Psoas muscle (tissue), 7 donors: ENCODE measurements at regions not wholly inside any gene's neighbourhood (a gene's known extent, or its start where the extent isn't known, plus 50 kb on each side); places are given as distances from the start of the nearest gene placed in this dataset.

ENCODE experiments used
- ATAC-seq, 4 donors: fragments of 200-7000 bp; cut with Tn5 transposase; one replicate each; pipeline ENCODE4 v1.9.1; 2020; ENCODE audit warnings: moderate library complexity in 3 of 4, mild to moderate bottlenecking in 2 of 4
- DNase-seq, 2 donors: peaks; one replicate each; pipeline ENCODE4 v3.0.0-alpha.2; 2020
- H3K27ac ChIP-seq: fragments of 200-600 bp; one replicate; pipeline ENCODE4 v1.8.0; 2022
- H3K27me3 ChIP-seq, 3 donors: fragments of 200-600 bp in 1 of 3; one replicate each; pipeline versions ENCODE4 v1.6.1 to v1.8.0; 2013 to 2022; ENCODE audit warnings: low read length in 2 of 3, mild to moderate bottlenecking in 2 of 3, moderate library complexity in 1 of 3; ENCODE audit not compliant: insufficient read depth in 3 of 3
- H3K36me3 ChIP-seq, 2 donors: fragments of 200-600 bp in 1 of 2; one replicate each; pipeline versions ENCODE4 v1.6.1 to v1.8.0; 2013 to 2022; ENCODE audit warnings: low read depth in 1 of 2, mild to moderate bottlenecking in 1 of 2, moderate library complexity in 1 of 2; ENCODE audit not compliant: insufficient read depth in 1 of 2
- H3K4me1 ChIP-seq: fragments of 200-600 bp; one replicate; pipeline ENCODE4 v1.8.0; 2022
- H3K4me3 ChIP-seq: fragments of 200-600 bp; one replicate; pipeline ENCODE4 v1.8.0; 2022; ENCODE audit warnings: mild to moderate bottlenecking
- H3K9me3 ChIP-seq: fragments of 200-600 bp; one replicate; pipeline ENCODE4 v1.8.0; 2022
- WGBS, 3 donors: extraction: QIAGEN DNeasy Blood & Tissue Kit; methylation state at CpG; one replicate each; pipeline versions ENCODE4 v1.1.6 to v1.1.7; 2013; 5-methylcytosine and 5-hydroxymethylcytosine counted together
- intact Hi-C, 2 donors: fragments of 100-400 bp; cut with DNase I; formaldehyde crosslinking; loops; one replicate each; pipeline versions ENCODE4 v1.11.0 to v1.14.2; 2022
- TF ChIP-seq, protein P1 (sequence below): fragments of 200-600 bp; IDR thresholded peaks from one replicate; pipeline ENCODE4 v1.8.0; 2022; ENCODE audit warnings: antibody characterized with exemption
- donor health status: healthy with polysubstance abuse.
- donor health status: DM: no; HTN: no; CAD: no; lungs with moderate emphysema.
- donor health status: Bipolar disorder and iron deficiency.
- donor health status: healthy.
- donor health status: DM: yes; HTN: yes; CAD: no.
- donor health status: DM: no; HTN: no; CAD: no.
- donor health status: DM: yes; HTN: yes; CAD: no.

DNA sequence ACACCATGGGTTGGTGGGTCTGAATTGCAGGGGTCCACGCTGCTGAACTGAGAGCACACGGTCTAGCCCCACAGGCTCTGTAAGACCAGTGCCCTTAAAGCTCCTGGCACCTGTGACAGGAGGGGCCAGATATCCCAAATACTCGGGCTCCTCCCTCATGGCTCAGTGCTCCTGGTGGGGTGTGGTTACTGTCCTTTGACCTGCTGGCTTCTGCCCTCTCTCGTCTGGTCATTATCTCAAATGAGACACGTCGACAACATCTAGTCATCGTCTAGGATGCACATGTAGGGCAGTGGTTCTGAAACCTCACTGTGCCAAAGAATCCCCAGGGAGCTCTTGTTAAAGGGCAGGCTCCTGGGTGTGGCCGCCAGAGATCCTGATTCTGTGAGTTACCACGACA lies 258.4 kb downstream of the LOXHD1 start:
- no peaks in the 10 kb centered on the region for H3K9me3 ChIP-seq
- WGBS, 3 donors, result 74 to 85% (median 74%) methylated on average over 9 of the region's 9 CpGs
- ATAC-seq (no peak), DNase-seq (no peak)
- TF ChIP-seq, protein P1, sequence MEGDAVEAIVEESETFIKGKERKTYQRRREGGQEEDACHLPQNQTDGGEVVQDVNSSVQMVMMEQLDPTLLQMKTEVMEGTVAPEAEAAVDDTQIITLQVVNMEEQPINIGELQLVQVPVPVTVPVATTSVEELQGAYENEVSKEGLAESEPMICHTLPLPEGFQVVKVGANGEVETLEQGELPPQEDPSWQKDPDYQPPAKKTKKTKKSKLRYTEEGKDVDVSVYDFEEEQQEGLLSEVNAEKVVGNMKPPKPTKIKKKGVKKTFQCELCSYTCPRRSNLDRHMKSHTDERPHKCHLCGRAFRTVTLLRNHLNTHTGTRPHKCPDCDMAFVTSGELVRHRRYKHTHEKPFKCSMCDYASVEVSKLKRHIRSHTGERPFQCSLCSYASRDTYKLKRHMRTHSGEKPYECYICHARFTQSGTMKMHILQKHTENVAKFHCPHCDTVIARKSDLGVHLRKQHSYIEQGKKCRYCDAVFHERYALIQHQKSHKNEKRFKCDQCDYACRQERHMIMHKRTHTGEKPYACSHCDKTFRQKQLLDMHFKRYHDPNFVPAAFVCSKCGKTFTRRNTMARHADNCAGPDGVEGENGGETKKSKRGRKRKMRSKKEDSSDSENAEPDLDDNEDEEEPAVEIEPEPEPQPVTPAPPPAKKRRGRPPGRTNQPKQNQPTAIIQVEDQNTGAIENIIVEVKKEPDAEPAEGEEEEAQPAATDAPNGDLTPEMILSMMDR, result no peak
- H3K27ac ChIP-seq, result no peak overlapping the region
- no peaks in the 10 kb centered on the region for H3K27me3 ChIP-seq
- no peak overlapping the region for H3K4me3 ChIP-seq
- H3K4me1 ChIP-seq, result peaks cover 5% of the 10 kb centered on the region
- intact Hi-C loops, result no loop called here
- no peaks in the 10 kb centered on the region for H3K36me3 ChIP-seq

DNA sequence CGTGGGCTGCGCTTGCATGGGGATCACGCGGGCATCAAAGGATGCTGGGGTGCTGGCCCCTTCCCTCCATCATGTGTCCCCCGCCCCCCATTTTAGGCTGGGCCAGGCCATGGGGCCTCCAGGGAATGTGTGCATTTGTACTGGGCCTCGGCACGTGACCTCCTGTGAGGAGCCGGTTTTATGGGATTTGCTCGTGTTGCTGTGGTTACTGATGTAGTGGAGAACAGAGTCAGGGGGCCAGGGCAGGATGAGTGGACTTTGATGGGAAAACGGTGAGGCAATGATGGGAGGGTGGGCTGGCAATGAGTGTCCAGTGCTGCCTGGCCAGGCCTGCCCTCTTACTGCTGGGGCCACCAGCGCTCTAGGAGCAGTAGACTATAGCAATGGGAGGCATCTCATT lies 257.7 kb downstream of the LOXHD1 start:
- H3K4me1 ChIP-seq, result peaks cover 5% of the 10 kb centered on the region
- H3K27ac ChIP-seq, result no peak overlapping the region
- WGBS, 3 donors, result 93 to 94% (median 93%) methylated on average over 11 of the region's 11 CpGs
- no peaks in the 10 kb centered on the region for H3K9me3 ChIP-seq
- H3K27me3 ChIP-seq, result no peaks in the 10 kb centered on the region
- no peaks in the 10 kb centered on the region for H3K36me3 ChIP-seq
- TF ChIP-seq, protein P1, result no peak
- ATAC-seq, result no peak
- intact Hi-C loops, result no loop called here
- H3K4me3 ChIP-seq, result no peak overlapping the region
- no peak for DNase-seq

DNA sequence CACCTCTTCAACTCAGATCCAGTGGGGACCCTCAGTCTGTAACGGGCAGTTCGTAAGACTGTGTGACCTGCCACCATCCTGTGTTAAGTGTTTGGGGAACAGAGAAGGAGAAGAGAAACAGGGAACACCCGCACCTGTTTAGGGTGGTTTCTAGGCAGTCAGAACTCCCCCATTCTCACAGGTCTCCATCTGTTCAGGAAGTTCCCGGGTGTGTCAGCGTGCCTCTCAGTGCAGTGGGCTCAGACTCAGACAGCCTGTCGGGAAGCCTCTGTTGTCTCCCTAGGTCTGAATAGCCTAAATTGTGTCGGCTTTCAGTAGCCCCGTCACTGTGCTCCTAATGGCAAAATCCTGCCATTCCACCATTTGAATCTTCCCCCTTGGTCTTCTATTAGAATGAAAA lies 256.6 kb downstream of the LOXHD1 start:
- DNase-seq (no peak), ATAC-seq (no peak)
- H3K4me3 ChIP-seq, result no peak overlapping the region
- peaks cover 5% of the 10 kb centered on the region for H3K4me1 ChIP-seq
- intact Hi-C loops, result no loop called here
- 83 to 90% (median 85%) methylated on average over 8 of the region's 8 CpGs for WGBS, 3 donors
- TF ChIP-seq, protein P1, result no peak
- no peaks in the 10 kb centered on the region for H3K36me3 ChIP-seq
- H3K9me3 ChIP-seq, result no peaks in the 10 kb centered on the region
- no peaks in the 10 kb centered on the region for H3K27me3 ChIP-seq
- no peak overlapping the region for H3K27ac ChIP-seq

DNA sequence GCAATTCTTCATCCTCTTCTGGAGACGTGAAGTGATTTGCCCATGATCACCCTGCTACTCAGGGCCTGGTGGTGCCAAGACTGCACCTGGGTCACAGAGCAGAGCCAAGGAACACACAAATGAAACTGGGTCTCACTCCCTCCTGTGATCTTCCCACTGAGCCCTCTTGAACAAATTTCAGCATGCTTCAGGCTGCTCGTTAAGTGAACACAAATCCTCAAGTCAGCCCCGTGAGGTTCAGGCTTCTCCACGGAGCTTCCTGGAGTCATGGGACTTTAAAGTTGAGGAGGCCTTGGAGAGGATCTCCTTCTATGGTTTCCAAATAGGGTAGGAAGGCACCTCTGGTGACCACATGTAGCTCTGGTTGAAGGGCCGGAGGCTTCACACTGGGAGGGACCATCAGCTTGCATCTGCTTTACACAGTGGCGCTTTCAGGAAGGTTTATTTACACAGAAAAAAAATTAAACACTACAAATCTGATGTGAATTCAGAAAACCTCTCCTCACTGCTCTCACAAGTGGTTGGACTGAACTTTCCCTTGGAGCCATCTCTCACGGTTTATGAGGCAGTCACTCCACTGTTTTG lies 255.4 kb downstream of the LOXHD1 start:
- intact Hi-C loops, result no loop called here
- Histone ChIP-seq H3K4me1 (peaks cover 10% of the 10 kb centered on the region), H3K27ac (no peak overlapping the region), H3K4me3 (no peak overlapping the region), H3K9me3 (no peaks in the 10 kb centered on the region), H3K36me3 (no peaks in the 10 kb centered on the region), H3K27me3 (no peaks in the 10 kb centered on the region)
- ATAC-seq (no peak), DNase-seq (no peak)
- 83 to 85% (median 85%) methylated on average over 7 of the region's 7 CpGs for WGBS, 3 donors
- TF ChIP-seq, protein P1, result no peak

DNA sequence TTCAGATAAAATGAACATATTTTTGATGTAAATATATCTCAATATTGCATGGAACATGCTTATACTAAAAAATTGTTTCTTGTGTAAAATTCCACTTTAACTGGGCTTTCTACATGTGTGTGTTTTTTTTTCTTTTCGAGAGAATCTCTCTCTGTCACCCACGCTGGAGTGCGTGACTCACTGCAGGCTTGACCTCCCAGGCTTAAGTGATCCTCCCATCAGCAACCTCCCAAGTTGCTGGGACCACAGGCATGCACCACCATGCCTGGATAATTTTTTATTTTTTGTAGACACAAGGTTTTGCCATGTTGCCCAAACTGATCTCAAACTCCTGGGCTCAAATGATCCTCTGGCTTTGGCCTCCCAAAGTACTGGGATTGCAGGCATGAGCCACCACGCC lies 254.6 kb downstream of the LOXHD1 start:
- DNase-seq (no peak), ATAC-seq (no peak)
- H3K27me3 ChIP-seq, result no peaks in the 10 kb centered on the region
- WGBS, 3 donors, result 87 to 92% (median 89%) methylated on average over 4 of the region's 4 CpGs
- TF ChIP-seq, protein P1, result no peak
- intact Hi-C loops, result no loop called here
- H3K36me3 ChIP-seq, result no peaks in the 10 kb centered on the region
- H3K4me1 ChIP-seq, result peaks cover 18% of the 10 kb centered on the region
- no peaks in the 10 kb centered on the region for H3K9me3 ChIP-seq
- H3K4me3 ChIP-seq, result no peak overlapping the region
- H3K27ac ChIP-seq, result no peak overlapping the region
